ENCODE measurements at regions not wholly inside any gene's neighbourhood (a gene's known extent, or its start where the extent isn't known, plus 50 kb on each side); places are given as distances from the start of the nearest gene placed in this dataset.
"Not testable (repeated sequence)": the region's sequence is repeated elsewhere in the genome, so short reads cannot be mapped to it uniquely, and the experiment has no call there.

DNA sequence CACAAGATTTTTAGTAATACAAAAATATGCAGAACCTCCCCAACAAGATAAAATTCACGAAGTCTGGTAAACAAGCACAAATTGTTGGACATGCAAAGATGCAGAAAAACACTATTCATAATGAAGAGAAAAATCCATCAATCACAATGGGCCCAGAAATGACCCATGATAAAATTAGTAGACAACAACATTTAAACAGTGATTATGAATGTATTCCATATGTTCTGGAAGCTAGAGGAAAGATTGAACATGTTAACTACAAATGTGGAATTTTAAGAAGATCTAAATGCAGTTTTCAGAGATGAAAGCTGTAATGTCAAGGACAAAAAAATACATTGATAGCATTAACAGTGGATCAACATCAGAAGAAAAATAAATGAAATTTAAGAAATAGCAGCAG, 243.3 kb upstream of the LINC00305 start:
- no peak for DNase-seq
- no peak overlapping the region for H3K4me3 ChIP-seq
- H3K9me3 ChIP-seq = no peaks in the 10 kb centered on the region
- no peaks in the 10 kb centered on the region for H3K27me3 ChIP-seq
- no peaks in the 10 kb centered on the region for H3K36me3 ChIP-seq

DNA sequence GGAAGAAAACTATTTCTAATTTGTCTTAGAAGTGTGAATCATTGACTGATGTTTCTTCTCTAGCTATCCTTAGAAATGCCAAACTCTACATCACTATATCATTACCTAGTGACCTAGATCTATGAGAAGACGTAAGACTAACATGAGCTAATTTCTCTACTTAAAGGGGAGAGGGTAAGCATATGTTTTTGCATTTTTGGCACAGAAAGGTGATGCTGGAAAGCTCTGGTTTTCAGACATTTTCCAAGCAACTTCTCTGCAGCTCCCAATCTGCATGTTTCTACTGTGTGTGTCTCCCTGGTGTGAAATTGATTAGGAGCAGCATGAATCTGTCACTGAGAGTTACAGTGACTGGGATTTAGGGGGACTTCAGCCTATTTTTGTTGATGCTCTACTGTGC, 235.2 kb upstream of the LINC00305 start:
- Histone ChIP-seq H3K9me3 (no peaks in the 10 kb centered on the region), H3K27me3 (no peaks in the 10 kb centered on the region), H3K36me3 (no peaks in the 10 kb centered on the region), H3K4me3 (no peak overlapping the region)
- no peak for DNase-seq

DNA sequence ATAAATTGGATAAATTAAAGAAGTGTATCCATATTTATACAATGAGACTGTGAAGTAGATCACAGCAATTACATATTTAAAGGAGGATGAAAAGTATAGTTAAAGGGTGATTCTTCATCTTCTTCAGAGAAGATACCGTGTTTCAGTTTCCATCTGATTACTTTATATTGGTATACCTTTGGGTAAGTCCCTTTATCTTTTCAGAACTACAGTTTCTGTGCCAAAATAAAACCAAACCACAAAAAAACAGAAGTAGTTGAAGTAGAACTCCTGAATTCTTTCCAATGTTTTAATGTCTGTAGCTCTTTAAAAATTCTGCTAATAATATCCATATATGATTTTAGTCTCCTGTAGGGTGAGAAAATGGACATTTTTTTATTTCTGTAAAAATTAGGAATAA, 231.2 kb upstream of the LINC00305 start:
- H3K4me3 ChIP-seq = no peak overlapping the region
- no peak for DNase-seq
- H3K36me3 ChIP-seq = no peaks in the 10 kb centered on the region
- no peaks in the 10 kb centered on the region for H3K9me3 ChIP-seq
- H3K27me3 ChIP-seq = no peaks in the 10 kb centered on the region

DNA sequence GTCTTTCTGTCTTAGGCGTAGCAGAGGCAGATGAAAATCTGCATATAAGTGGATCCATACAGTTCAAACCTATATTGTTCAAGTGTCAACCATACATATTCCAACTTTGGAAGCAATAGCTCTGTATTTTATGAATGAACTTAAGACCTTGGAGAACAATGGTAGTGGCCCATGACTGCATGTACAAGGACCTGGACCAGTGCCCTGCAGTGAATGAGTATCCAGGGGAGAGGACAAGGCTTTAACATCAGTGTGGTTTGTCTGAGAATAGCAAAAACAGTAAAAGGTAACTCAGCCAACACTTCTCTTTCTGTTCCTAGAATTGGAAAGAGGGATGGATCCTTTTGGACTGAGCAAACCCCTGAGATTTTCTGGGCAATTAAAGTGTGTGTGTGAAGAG, 230.8 kb upstream of the LINC00305 start:
- Histone ChIP-seq H3K4me3 (no peak overlapping the region), H3K36me3 (no peaks in the 10 kb centered on the region), H3K9me3 (no peaks in the 10 kb centered on the region), H3K27me3 (no peaks in the 10 kb centered on the region)
- no peak for DNase-seq

DNA sequence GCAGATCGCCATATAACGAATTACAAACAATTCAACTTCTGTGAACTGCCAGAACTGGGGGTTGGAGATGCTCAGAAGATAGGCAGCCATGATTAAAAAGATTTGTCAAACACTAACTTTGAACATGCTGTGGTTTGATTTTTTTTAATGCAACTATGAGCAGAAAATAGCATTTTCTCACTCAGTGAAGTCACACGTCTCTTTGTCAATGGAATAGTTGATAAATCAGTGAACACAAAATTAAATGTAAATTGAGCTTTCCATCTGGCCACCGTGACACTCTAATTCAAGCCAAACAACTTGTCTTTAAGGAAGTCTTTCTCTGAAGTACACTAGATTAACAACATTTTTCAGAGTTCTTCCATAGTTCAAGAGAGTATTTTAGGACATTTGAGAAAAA, 228.6 kb upstream of the LINC00305 start:
- H3K4me3 ChIP-seq = no peak overlapping the region
- no peaks in the 10 kb centered on the region for H3K36me3 ChIP-seq
- DNase-seq = no peak
- H3K9me3 ChIP-seq = no peaks in the 10 kb centered on the region
- H3K27me3 ChIP-seq = no peaks in the 10 kb centered on the region

DNA sequence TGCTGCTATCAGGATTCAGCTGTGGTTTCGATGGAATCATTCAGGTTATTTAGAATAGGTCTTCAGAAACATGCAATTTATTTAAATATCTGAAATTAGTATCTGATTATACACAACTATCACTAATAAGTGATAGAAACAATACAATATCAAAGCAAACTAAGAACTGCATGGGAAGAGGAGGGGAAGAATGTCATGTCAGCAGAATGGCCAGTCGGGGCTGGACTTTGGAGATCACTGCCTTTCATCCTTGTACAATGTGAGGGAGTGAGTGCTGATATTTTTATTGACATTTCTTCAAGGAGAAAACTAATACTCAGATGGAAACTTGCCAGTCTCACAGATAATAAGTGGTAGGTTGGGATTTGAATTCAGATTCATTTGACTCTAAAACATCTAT, 224.0 kb upstream of the LINC00305 start:
- H3K36me3 ChIP-seq = no peaks in the 10 kb centered on the region
- no peak overlapping the region for H3K4me3 ChIP-seq
- no peaks in the 10 kb centered on the region for H3K9me3 ChIP-seq
- no peaks in the 10 kb centered on the region for H3K27me3 ChIP-seq
- DNase-seq = no peak

DNA sequence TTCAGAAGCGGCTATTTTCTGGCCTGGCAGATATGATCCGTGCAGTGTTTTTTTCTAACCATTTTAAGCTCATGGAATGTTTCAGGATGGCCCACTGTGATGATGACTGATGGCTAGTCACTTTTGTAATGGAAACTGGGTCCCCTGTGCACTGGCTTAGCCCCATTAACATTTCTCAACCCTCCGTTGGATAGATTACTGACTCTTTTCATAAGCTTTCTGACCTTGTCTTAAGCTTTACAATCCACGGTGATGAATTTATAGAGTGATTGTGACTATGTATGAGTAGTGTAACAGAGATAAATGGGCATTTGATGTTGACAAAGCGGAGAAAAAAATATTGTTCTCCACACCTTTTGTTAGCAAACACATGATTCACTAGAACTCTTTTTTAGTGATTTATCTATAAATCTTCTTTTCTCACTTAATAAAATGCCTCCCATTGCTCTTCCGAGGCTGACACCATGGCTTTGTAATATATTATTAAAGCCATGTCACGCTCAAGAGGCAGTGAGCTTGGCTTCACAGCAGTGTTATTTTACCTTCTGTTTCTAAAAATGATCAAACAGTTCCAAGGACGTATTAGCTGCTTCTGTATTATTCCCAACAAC, 221.0 kb upstream of the LINC00305 start:
- not testable (repeated sequence) for H3K27me3 ChIP-seq, H3K36me3 ChIP-seq, H3K9me3 ChIP-seq, DNase-seq, H3K4me3 ChIP-seq

DNA sequence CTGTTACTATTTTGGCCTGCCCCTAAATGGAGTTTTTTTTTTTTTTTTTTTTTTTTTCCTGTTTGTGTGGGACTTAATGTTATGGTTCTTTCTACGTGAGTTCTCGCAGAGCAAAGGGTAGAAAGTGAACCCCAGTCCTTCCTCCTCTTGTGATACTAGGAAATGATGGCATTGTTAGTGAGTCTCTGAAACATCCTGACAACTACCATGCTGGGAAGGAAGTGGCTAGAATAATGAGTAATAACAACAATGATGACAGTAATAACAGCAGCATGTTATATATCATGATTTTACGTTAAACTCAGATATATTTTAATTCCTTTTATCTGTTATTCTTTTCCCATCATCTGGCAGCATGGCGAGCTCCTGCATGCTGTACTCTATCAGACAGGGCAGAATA, 216.2 kb upstream of the LINC00305 start:
- Histone ChIP-seq H3K9me3 (no peaks in the 10 kb centered on the region), H3K4me3 (no peak overlapping the region), H3K27me3 (no peaks in the 10 kb centered on the region), H3K36me3 (no peaks in the 10 kb centered on the region)
- no peak for DNase-seq

DNA sequence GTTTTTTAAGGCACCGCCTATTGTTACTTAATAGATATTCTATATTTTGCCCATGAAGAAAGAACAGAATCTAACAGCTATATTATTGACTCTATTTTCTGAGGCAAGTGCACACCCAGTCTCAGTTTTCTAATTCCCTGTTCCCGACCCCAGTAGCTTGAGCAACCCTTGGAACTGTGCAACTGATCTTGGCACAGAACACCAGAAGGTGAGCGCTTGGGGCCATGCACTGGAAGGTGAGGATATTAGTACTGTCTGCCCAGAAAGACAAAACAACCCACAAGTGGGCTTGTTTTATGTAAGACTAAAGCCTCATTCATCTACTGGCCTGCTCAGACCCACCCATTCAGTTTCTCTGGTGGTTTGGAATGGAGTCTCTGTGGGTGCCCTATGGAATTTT, 188.8 kb upstream of the LINC00305 start:
- no peak for DNase-seq
- no peaks in the 10 kb centered on the region for H3K27me3 ChIP-seq
- no peaks in the 10 kb centered on the region for H3K9me3 ChIP-seq
- H3K36me3 ChIP-seq = no peaks in the 10 kb centered on the region
- no peak overlapping the region for H3K4me3 ChIP-seq

DNA sequence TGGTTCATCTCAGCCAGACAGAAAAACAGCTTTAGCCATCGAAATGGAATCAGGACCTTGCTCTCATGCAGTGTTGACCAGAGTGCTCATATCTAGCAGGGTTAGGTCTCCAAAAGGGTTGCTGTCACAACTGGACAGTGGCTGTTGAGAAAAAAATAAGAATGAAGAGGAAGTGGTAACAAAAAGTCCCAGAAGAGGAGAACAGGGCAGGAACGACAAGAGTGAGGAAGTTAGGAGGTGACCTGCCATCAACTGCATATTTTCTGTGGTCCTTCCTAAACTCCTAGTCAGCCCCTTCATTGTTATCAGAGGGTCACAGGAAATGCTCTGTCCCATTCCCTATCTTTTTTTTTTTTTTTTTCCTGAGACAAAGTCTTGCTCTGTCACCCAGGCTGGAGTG, 188.1 kb upstream of the LINC00305 start:
- Histone ChIP-seq H3K9me3 (no peaks in the 10 kb centered on the region), H3K36me3 (no peaks in the 10 kb centered on the region), H3K4me3 (no peak overlapping the region), H3K27me3 (no peaks in the 10 kb centered on the region)
- no peak for DNase-seq

DNA sequence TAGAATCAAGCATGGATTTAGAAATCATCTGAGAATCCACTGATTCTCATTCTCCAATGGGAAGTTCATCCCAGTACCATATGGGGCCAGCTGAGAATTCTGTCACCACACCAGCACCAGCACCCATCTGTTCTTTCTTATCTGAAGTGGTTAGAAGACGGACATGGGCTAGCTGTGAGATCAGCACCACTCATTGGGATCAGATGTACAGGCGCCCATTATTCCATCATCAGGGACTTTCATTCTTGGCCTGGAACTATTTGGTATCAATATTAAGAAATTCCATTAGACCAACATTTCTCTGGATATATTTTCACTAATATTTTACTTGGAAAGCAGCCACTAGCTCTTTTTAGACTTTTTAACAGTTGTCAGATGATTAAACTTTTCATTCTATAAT, 185.9 kb upstream of the LINC00305 start:
- H3K9me3 ChIP-seq = no peaks in the 10 kb centered on the region
- no peak overlapping the region for H3K4me3 ChIP-seq

DNA sequence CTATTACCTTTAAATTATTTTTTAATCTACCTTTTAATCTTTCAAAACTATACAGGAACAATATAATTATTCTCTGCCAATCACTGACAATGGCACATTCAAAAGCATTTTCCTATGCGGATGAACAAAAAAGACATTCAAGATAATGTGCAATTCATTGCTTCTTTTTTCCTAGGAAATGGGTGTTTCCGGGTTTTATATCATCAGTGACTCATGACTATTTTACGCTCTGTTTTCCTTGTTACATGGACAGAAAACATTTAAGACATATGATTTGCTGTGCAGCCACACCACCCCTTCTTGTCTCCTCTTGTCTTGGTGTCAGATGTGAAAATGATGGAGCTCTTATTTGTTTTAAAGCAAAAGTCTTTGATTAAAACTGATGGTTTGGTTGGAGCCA, 184.7 kb upstream of the LINC00305 start:
- DNase-seq = no peak
- Histone ChIP-seq H3K4me3 (no peak overlapping the region), H3K9me3 (no peaks in the 10 kb centered on the region), H3K27me3 (no peaks in the 10 kb centered on the region), H3K36me3 (no peaks in the 10 kb centered on the region)

More for the DNA sequence above, 185.9 kb upstream of the LINC00305 start:
- no peak for DNase-seq
- Histone ChIP-seq H3K36me3 (no peaks in the 10 kb centered on the region), H3K27me3 (no peaks in the 10 kb centered on the region)

DNA sequence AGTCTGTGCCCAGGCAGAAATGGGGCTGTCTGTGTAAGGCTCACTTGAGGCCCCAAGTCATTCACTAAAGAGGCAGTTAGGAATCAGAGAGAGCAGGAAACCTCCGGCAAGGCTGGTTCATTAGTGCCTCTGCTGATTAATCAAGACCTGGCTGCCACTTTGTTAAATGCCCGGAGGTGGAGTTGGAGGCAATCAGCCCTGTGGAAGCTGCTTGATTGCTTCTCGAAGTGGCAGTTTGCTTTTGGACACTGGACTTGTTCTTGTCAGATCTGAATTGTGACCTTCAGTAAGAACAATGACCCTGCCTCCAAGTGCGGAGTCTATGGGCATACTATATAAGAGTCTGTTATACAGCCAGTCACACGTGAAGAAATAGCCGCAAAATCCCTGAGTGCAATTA, 183.9 kb upstream of the LINC00305 start:
- no peak overlapping the region for H3K4me3 ChIP-seq
- no peak for DNase-seq
- no peaks in the 10 kb centered on the region for H3K9me3 ChIP-seq

DNA sequence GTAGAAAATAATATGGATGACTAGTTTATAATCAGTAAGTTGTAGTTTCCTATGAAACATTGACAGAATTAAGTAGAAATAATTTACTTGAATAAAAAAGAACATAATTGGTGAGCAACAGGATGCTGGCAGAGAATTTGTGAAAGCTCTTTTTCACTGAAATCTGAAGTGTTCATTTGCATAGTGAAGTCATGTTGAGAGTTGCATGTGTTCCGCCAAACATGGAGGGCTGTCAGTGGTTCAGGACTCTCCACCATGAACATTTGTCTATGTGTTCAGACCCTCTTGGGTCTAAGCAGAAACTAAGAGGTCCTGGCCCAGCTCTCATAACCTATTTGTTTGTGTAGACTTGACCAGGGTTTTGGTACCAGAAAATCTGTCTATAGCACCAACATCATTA, 182.5 kb upstream of the LINC00305 start:
- H3K27me3 ChIP-seq = no peaks in the 10 kb centered on the region
- DNase-seq = no peak
- no peaks in the 10 kb centered on the region for H3K9me3 ChIP-seq
- H3K36me3 ChIP-seq = no peaks in the 10 kb centered on the region
- no peak overlapping the region for H3K4me3 ChIP-seq

More for the DNA sequence above, 183.9 kb upstream of the LINC00305 start:
- H3K36me3 ChIP-seq = no peaks in the 10 kb centered on the region
- H3K27me3 ChIP-seq = no peaks in the 10 kb centered on the region

DNA sequence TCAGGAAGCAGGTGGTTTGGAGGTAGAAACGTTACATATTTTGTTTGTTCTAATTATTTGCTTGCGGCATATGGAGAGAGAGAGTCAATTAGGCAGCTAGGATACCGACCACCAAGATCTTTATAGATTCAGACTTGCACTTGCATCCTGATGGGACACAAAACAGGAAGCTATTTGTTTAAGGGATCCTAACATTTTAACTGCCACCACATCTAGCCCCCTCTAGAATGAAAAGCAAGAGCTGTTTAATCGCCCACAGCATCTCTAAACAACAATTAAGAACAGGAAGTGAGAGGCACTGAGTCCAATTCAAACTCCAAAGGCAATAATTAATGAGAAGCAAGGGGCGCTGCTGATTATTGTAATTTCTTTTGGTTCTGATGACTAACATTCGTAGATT, 182.0 kb upstream of the LINC00305 start:
- no peak overlapping the region for H3K4me3 ChIP-seq
- no peaks in the 10 kb centered on the region for H3K9me3 ChIP-seq
- no peaks in the 10 kb centered on the region for H3K36me3 ChIP-seq
- H3K27me3 ChIP-seq = no peaks in the 10 kb centered on the region
- no peak for DNase-seq

DNA sequence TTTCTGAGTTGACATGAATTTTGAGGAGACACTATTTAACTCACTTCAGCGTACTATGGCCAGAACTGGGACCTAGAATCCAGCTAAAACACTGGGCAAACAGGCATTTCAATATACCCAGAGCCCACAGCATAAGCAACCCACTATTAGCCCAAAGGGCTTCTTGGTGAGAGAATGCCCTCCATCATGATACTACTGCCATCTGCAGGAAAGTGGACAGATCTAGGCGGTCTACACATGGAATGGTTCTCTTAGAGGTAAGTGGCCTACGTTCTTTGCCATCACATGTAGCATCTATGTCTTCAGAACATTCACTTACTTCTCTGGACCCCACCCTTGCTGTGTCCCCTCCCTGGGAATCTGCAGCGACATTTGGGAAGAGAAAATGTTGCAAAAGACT, 181.3 kb upstream of the LINC00305 start:
- DNase-seq = no peak
- Histone ChIP-seq H3K36me3 (no peaks in the 10 kb centered on the region), H3K9me3 (no peaks in the 10 kb centered on the region), H3K27me3 (no peaks in the 10 kb centered on the region), H3K4me3 (no peak overlapping the region)

DNA sequence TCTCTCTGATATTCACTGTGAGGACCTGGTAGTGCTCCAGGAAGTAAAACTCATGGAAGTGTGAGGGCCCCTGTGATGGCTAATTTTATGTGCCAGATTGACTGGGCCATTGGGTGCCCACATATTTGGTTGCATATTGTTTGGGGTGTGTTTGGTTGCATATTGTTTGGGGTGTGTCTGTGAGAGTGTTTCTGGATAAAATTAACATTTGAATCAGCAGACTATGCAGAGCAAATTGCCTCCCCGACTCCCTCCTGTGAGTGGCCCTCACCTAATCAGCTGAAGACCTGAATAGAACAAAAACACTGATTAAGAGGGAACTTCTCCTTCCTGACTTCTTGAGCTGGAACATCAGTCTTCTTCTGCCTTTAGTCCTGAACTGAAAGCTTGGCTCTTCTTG, 173.3 kb upstream of the LINC00305 start:
- H3K36me3 ChIP-seq = no peaks in the 10 kb centered on the region
- H3K9me3 ChIP-seq = no peaks in the 10 kb centered on the region
- no peak for DNase-seq
- H3K27me3 ChIP-seq = no peaks in the 10 kb centered on the region
- no peak overlapping the region for H3K4me3 ChIP-seq

DNA sequence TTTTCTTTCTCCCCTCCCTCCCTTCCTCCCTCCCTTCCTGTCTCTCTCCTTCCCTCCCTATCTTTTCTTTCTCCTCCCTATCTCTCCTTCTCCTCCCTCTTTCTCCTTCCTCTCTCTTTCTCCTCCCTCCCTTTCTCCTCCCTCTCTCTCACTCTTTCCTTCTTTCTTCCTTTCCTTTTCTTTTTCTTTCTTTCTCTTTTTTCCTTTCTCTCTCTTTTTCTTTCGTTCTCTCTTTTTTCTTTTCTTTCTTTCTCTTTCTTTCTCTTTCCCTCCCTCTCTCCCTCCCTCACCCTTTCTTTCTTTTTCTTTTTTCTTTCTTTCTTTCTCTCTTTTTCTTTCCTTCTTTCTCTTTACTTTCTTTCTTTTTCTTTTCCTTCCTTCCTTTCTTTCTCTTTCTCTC, 169.7 kb upstream of the LINC00305 start:
- no peak for DNase-seq
- H3K4me3 ChIP-seq = no peak overlapping the region
- no peaks in the 10 kb centered on the region; the same call in 1 of the 2 replicates for H3K9me3 ChIP-seq
- no peaks in the 10 kb centered on the region for H3K36me3 ChIP-seq
- H3K27me3 ChIP-seq = no peaks in the 10 kb centered on the region

DNA sequence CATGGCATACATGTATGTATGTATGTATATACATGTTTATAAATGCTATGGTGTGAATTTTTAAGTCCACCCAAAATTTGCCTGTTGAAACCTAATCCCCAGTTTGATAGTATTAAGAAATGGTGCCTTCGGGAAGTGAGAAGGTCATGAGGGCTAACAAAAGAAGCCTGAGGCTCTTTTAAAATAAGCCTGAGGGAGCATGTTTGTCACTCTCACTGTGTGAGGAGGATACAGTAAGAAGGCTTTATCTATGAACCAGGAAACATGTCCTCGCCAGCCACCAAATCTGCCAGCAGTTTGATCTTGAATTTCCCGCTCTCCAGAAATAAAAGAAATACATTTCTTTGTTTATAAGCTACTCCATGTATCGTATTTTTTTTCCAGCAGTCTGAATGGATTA, 163.0 kb upstream of the LINC00305 start:
- H3K27me3 ChIP-seq = no peaks in the 10 kb centered on the region
- no peak overlapping the region for H3K4me3 ChIP-seq
- no peak for DNase-seq
- H3K9me3 ChIP-seq = no peaks in the 10 kb centered on the region; the same call in 1 of the 2 replicates
- H3K36me3 ChIP-seq = no peaks in the 10 kb centered on the region
